GM12891 (cell line): ENCODE measurements at regions not wholly inside any gene's neighbourhood (a gene's known extent, or its start where the extent isn't known, plus 50 kb on each side); places are given as distances from the start of the nearest gene placed in this dataset.

Experiments used
- POLR2A ChIP-seq: IDR thresholded peaks from 2 replicates; pipeline ENCODE4 v1.6.1; 2011; ENCODE audit warnings: low read depth, low read length, control low read depth
- POLR2AphosphoS5 ChIP-seq: IDR thresholded peaks from 2 replicates; pipeline ENCODE4 v1.6.1; 2011; ENCODE audit warnings: low read depth, low read length, control low read depth
- TAF1 ChIP-seq: IDR thresholded peaks from 2 replicates; pipeline ENCODE4 v1.6.1; 2011; ENCODE audit warnings: low read depth, low read length, control low read depth

GRCh38 chr11:59273373-59273841 lies 60.7 kb upstream of the MPEG1 start:
- no peak for TF ChIP-seq POLR2A
- TF ChIP-seq TAF1, result no peak
- TF ChIP-seq POLR2AphosphoS5, result no peak
